Astrocyte (in vitro differentiated cells and primary cell): ENCODE measurements at regions not wholly inside any gene's neighbourhood (a gene's known extent, or its start where the extent isn't known, plus 50 kb on each side); places are given as distances from the start of the nearest gene placed in this dataset.

Experiments
- DNase-seq: peaks from one replicate; pipeline ENCODE4 v3.0.0-alpha.2; 2010; ENCODE audit warnings: low read depth
- FAIRE-seq: peaks from 2 replicates; lab custom pipeline; 2011; peaks lifted over from hg19 to GRCh38; lab: Jason Lieb, UNC
- H2AFZ ChIP-seq: 2 replicates; pipeline ENCODE4 v1.6.0; 2012; ENCODE audit warnings: low read depth, low read length, inconsistent platforms
- H3K27ac ChIP-seq: 2 replicates; pipeline ENCODE4 v1.5.1; 2011; ENCODE audit warnings: low read depth, low read length, inconsistent platforms
- H3K27me3 ChIP-seq: 2 replicates; pipeline ENCODE4 v1.6.0; 2011; ENCODE audit warnings: low read length, inconsistent platforms; ENCODE audit not compliant: insufficient read depth
- H3K36me3 ChIP-seq: 2 replicates; pipeline ENCODE4 v1.5.1; 2011; ENCODE audit warnings: low read length, inconsistent platforms; ENCODE audit not compliant: insufficient read depth
- H3K4me1 ChIP-seq: 2 replicates; pipeline ENCODE4 v1.5.1; 2011; ENCODE audit warnings: low read length, inconsistent platforms; ENCODE audit not compliant: insufficient read depth
- H3K4me2 ChIP-seq: 2 replicates; pipeline ENCODE4 v1.6.0; 2012; ENCODE audit warnings: low read length, inconsistent platforms
- H3K4me3 ChIP-seq: 2 replicates; pipeline ENCODE4 v1.5.1; 2011; ENCODE audit warnings: low read depth, mild to moderate bottlenecking, low read length, inconsistent platforms; ENCODE audit not compliant: insufficient read depth
- H3K79me2 ChIP-seq: 2 replicates; pipeline ENCODE4 v1.6.0; 2012; ENCODE audit warnings: mild to moderate bottlenecking, low read length, inconsistent platforms; ENCODE audit not compliant: insufficient read depth
- H3K9ac ChIP-seq: 2 replicates; pipeline ENCODE4 v1.6.0; 2012; ENCODE audit warnings: mild to moderate bottlenecking, low read length, inconsistent platforms
- H3K9me3 ChIP-seq: 2 replicates; pipeline ENCODE4 v1.5.1; 2012; ENCODE audit warnings: low read depth, mild to moderate bottlenecking, low read length, inconsistent platforms; ENCODE audit not compliant: insufficient read depth
- H4K20me1 ChIP-seq: 2 replicates; pipeline ENCODE4 v1.6.0; 2012; ENCODE audit warnings: low read length, inconsistent platforms; ENCODE audit not compliant: insufficient read depth
- H3K27ac Mint-ChIP-seq: one replicate; pipeline ENCODE4 v1.8.0; 2021; ENCODE audit warnings: mild to moderate bottlenecking, mixed read lengths; ENCODE audit not compliant: unreplicated experiment
- H3K27me3 Mint-ChIP-seq: one replicate; pipeline ENCODE4 v1.8.0; 2021; ENCODE audit warnings: low read depth, mixed read lengths; ENCODE audit not compliant: unreplicated experiment
- H3K36me3 Mint-ChIP-seq: one replicate; pipeline ENCODE4 v1.8.0; 2021; ENCODE audit warnings: low read depth, mixed read lengths; ENCODE audit not compliant: unreplicated experiment
- H3K4me1 Mint-ChIP-seq: one replicate; pipeline ENCODE4 v1.8.0; 2021; ENCODE audit warnings: low read depth, mixed read lengths; ENCODE audit not compliant: unreplicated experiment
- H3K4me3 Mint-ChIP-seq: one replicate; pipeline ENCODE4 v1.8.0; 2021; ENCODE audit warnings: mild to moderate bottlenecking, moderate library complexity, mixed read lengths; ENCODE audit not compliant: unreplicated experiment
- H3K9me3 Mint-ChIP-seq: one replicate; pipeline ENCODE4 v1.8.0; 2021; ENCODE audit warnings: mild to moderate bottlenecking, mixed read lengths; ENCODE audit not compliant: unreplicated experiment
- EZH2 ChIP-seq: IDR thresholded peaks from 2 replicates; pipeline ENCODE4 v1.6.1; 2012; ENCODE audit warnings: mild to moderate bottlenecking, low read length, inconsistent platforms; ENCODE audit not compliant: insufficient read depth
- TF ChIP-seq, protein P1 (sequence below): IDR thresholded peaks from 2 replicates; pipeline ENCODE4 v1.5.1; 2011; ENCODE audit warnings: low read depth, mild to moderate bottlenecking, inconsistent platforms, low read length, moderate library complexity; ENCODE audit not compliant: insufficient read depth

GRCh38 chr2:75822336-75822735 is 111.6 kb upstream of the GCFC2 start:
- Histone ChIP-seq H3K9ac (no peak overlapping the region), H3K27me3 (no peaks in the 10 kb centered on the region), H3K36me3 (no peaks in the 10 kb centered on the region), H3K4me2 (no peak overlapping the region), H4K20me1 (no peaks in the 10 kb centered on the region), H2AFZ (no peak overlapping the region), H3K79me2 (no peaks in the 10 kb centered on the region), H3K4me3 (no peak overlapping the region), H3K9me3 (peaks cover 12% of the 10 kb centered on the region), H3K27ac (no peak overlapping the region), H3K4me1 (no peaks in the 10 kb centered on the region)
- Mint-ChIP-seq H3K4me1 (no peaks in the 10 kb centered on the region), H3K36me3 (peaks cover 1% of the 10 kb centered on the region), H3K9me3 (peaks cover 2% of the 10 kb centered on the region), H3K27me3 (peaks cover 4% of the 10 kb centered on the region), H3K4me3 (no peak overlapping the region), H3K27ac (no peak overlapping the region)
- DNase-seq (no peak), FAIRE-seq (no peak)
- TF ChIP-seq EZH2: no peak
- TF ChIP-seq, protein P1, sequence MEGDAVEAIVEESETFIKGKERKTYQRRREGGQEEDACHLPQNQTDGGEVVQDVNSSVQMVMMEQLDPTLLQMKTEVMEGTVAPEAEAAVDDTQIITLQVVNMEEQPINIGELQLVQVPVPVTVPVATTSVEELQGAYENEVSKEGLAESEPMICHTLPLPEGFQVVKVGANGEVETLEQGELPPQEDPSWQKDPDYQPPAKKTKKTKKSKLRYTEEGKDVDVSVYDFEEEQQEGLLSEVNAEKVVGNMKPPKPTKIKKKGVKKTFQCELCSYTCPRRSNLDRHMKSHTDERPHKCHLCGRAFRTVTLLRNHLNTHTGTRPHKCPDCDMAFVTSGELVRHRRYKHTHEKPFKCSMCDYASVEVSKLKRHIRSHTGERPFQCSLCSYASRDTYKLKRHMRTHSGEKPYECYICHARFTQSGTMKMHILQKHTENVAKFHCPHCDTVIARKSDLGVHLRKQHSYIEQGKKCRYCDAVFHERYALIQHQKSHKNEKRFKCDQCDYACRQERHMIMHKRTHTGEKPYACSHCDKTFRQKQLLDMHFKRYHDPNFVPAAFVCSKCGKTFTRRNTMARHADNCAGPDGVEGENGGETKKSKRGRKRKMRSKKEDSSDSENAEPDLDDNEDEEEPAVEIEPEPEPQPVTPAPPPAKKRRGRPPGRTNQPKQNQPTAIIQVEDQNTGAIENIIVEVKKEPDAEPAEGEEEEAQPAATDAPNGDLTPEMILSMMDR: no peak

GRCh38 chr2:75820693-75821092 is 110.0 kb upstream of the GCFC2 start:
- Histone ChIP-seq H3K27me3 (no peaks in the 10 kb centered on the region), H3K79me2 (no peaks in the 10 kb centered on the region), H4K20me1 (no peaks in the 10 kb centered on the region), H3K36me3 (no peaks in the 10 kb centered on the region), H3K4me3 (no peak overlapping the region), H3K27ac (no peak overlapping the region), H3K9me3 (peaks cover 7% of the 10 kb centered on the region), H3K4me2 (no peak overlapping the region), H3K4me1 (no peaks in the 10 kb centered on the region), H3K9ac (no peak overlapping the region), H2AFZ (no peak overlapping the region)
- H3K9me3 Mint-ChIP-seq: peaks cover 2% of the 10 kb centered on the region
- no peak for FAIRE-seq
- no peak overlapping the region for H3K4me3 Mint-ChIP-seq
- no peak for DNase-seq
- peaks cover 2% of the 10 kb centered on the region for H3K36me3 Mint-ChIP-seq
- H3K4me1 Mint-ChIP-seq: no peaks in the 10 kb centered on the region
- H3K27me3 Mint-ChIP-seq: peaks cover 4% of the 10 kb centered on the region
- no peak for TF ChIP-seq EZH2
- H3K27ac Mint-ChIP-seq: no peak overlapping the region

DNA sequence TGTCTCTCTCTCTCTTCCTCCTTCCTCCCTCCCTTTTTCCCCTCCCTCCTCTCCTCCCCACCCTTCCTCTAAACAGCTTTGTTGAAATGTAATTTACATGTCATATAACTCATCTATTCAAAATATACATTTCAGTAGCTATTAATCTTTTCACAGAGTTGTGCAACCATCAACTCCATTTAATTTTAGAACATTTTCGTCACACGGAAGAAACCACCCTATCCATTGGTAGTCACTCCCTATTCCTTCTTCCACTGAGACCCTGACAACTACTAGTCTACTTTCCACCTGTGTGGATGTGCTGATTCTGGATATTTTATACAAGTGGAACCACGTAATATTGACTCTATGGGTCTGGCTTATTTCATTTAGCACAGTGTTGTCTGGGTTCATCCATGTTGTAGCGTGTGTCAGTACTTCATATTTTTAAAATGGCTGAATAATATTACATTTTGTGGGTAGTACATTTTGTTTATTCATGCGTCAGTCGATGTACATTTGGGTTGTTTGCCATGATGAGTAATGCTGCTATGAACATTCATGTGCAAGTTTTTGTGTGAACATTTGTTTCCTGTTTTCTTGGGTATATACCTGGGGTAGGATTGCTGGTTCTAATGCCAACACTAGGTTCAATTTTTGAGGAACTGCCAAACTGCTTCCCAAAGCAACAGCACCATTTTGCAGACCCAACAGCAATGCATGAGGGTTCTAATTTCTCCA is 100.1 kb upstream of the GCFC2 start:
- H3K27ac ChIP-seq: no peak overlapping the region
- no peaks in the 10 kb centered on the region for H3K4me1 Mint-ChIP-seq
- H3K36me3 ChIP-seq: no peaks in the 10 kb centered on the region
- no peaks in the 10 kb centered on the region for H3K27me3 Mint-ChIP-seq
- H2AFZ ChIP-seq: no peak overlapping the region
- no peaks in the 10 kb centered on the region for H4K20me1 ChIP-seq
- H3K9me3 Mint-ChIP-seq: peaks cover 2% of the 10 kb centered on the region
- TF ChIP-seq, protein P1: no peak
- TF ChIP-seq EZH2: no peak
- no peak overlapping the region for H3K4me3 ChIP-seq
- H3K9ac ChIP-seq: no peak overlapping the region
- no peaks in the 10 kb centered on the region for H3K27me3 ChIP-seq
- H3K4me1 ChIP-seq: no peaks in the 10 kb centered on the region
- H3K9me3 ChIP-seq: no peaks in the 10 kb centered on the region
- H3K4me2 ChIP-seq: no peak overlapping the region
- H3K36me3 Mint-ChIP-seq: no peaks in the 10 kb centered on the region
- no peak overlapping the region for H3K27ac Mint-ChIP-seq
- no peak for FAIRE-seq
- H3K79me2 ChIP-seq: no peaks in the 10 kb centered on the region
- no peak for DNase-seq
- H3K4me3 Mint-ChIP-seq: no peak overlapping the region
